ENCODE measurements at regions not wholly inside any gene's neighbourhood (a gene's known extent, or its start where the extent isn't known, plus 50 kb on each side); places are given as distances from the start of the nearest gene placed in this dataset.

DNA sequence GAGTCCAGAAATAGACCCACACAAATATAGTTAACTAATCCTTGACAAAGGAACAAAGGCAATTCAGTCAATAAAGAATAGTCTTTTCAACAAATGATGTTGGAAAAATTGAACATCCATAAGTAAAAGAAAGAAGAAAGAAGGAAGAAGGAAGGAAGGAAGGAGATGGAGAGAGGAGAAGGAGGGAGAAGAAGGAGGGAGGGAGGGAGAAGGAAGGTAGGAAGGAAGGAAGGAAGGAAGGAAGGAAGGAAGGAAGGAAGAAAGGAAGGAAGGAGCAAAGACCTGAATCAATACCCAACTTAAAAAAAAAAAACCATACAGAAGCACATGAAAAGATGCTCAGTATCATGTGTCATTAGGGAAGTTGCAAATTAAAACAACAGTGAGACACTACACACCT lies 148.3 kb downstream of the ATL2 start:
- TF ChIP-seq FOXA1 (IDR thresholded peaks at IDR 0.05) (no peak), L3MBTL2 (conservative IDR thresholded peaks at IDR 0.05) (no peak), LEF1 (IDR thresholded peaks at IDR 0.05; ENCODE audit: borderline replicate concordance) (no peak), CTBP1 (IDR thresholded peaks at IDR 0.05; ENCODE audit: borderline replicate concordance) (no peak), FOXM1 (IDR thresholded peaks at IDR 0.05; ENCODE audit: borderline replicate concordance) (no peak), SP1 (IDR thresholded peaks at IDR 0.05) (no peak), ELF4 (IDR thresholded peaks at IDR 0.05) (no peak)
- TF ChIP-seq, protein P1, sequence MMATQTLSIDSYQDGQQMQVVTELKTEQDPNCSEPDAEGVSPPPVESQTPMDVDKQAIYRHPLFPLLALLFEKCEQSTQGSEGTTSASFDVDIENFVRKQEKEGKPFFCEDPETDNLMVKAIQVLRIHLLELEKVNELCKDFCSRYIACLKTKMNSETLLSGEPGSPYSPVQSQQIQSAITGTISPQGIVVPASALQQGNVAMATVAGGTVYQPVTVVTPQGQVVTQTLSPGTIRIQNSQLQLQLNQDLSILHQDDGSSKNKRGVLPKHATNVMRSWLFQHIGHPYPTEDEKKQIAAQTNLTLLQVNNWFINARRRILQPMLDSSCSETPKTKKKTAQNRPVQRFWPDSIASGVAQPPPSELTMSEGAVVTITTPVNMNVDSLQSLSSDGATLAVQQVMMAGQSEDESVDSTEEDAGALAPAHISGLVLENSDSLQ (IDR thresholded peaks at IDR 0.05): no peak
- CTCF ChIA-PET: interaction anchor here (0.6 kb wide), 1 partner anchor 308 kb away, joined by 3 read pairs; no protein-coding TSS in a partner anchor
- POLR2A ChIA-PET: no interaction called here

DNA sequence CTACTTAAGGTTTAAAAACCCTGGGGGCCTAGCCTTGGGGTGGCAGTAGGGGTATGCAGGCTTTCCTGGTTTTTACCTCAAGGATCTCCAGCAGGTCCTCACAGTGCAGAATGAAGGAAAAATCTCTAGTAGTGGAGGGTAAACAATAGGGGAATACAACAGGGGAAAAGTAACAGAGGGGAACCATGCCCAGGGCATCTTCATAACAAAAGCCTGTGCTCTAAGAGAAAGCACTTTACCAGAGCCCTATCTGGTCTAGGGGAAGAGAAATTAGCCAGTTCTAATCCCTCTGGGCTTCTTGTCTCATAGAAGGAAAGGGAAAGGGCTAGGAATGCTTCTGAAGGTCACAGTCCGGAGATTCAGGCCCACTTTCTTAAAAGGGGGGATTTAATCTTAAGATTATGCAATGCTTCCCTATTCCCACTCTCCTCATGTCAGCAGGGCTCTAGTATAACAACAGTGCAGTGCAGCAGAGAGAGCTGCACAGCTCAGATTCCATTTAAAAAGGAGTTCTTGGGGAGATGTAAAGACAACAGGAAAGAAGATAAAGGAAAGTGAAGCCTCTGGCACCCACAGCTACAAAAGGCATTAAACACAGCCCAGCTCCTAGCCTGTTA lies 149.0 kb upstream of the CYP1B1 start:
- no peak for DNase-seq (ENCODE audit: extremely low spot score)
- ChIA-PET CTCF (no interaction called here), POLR2A (no interaction called here)
- TF ChIP-seq BHLHE40 (IDR thresholded peaks at IDR 0.05; ENCODE audit: borderline replicate concordance) (no peak), HDGF (IDR thresholded peaks at IDR 0.05; ENCODE audit: borderline replicate concordance) (no peak), CTBP1 (IDR thresholded peaks at IDR 0.05; ENCODE audit: borderline replicate concordance) (no peak), ARNT (IDR thresholded peaks at IDR 0.05) (no peak), SUZ12 (IDR thresholded peaks at IDR 0.05) (no peak), FOXA1 (IDR thresholded peaks at IDR 0.05) (no peak), ZNF384 (IDR thresholded peaks at IDR 0.05) (no peak), L3MBTL2 (conservative IDR thresholded peaks at IDR 0.05) (no peak), TARDBP (IDR thresholded peaks at IDR 0.05) (no peak)
- TF ChIP-seq, protein P1 (IDR thresholded peaks at IDR 0.05): no peak

More for the DNA sequence above, 148.3 kb downstream of the ATL2 start:
- DNase-seq (ENCODE audit: extremely low spot score): no peak

DNA sequence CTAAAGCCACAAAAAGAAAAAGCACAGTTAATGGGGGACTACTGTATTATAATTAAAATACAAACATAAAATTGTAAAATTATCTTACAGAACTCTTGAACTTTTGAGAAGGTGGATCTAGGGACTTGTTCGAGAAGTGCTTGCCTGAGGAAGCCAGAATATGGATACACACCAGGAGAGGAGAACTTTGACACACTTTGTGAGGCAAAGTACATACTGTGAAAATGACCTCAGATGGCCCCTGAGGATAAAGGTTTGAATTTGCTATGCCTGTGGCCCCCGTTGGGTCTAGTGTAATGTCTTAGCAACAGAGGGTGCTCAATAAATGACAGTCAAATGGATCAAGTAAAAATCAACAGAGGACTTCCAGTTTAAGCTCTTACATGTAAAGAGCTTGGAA lies 148.2 kb upstream of the CYP1B1 start:
- DNase-seq (ENCODE audit: extremely low spot score): no peak
- POLR2A ChIA-PET: no interaction called here
- no peak for TF ChIP-seq HDGF (IDR thresholded peaks at IDR 0.05; ENCODE audit: borderline replicate concordance)
- no peak for TF ChIP-seq ELF4 (IDR thresholded peaks at IDR 0.05)
- no peak for TF ChIP-seq FOXK2 (IDR thresholded peaks at IDR 0.05)
- CTCF ChIA-PET: no interaction called here

DNA sequence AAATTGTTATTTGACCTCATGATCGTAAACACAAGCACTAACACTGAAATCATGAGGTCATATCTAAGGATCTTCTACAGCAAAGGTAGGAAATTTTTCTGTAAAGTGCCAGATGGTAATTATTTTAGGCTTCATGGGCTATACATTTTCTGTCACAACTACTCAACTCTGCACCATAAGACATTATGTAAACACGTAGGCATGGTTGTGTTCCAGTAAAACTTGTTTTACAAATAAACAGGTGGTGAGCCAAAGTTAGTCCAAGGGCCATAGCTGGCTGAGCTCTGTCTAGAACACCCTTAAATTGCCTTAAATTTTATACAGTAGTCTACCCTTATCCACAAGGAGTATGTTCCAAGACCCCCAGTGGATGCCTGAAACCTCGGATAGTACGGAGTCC lies 147.3 kb upstream of the CYP1B1 start:
- CTCF ChIA-PET: interaction anchor here (0.6 kb wide), 1 partner anchor 239 kb away, joined by 3 read pairs; no protein-coding TSS in a partner anchor
- TF ChIP-seq, protein P1 (IDR thresholded peaks at IDR 0.05): no peak
- TF ChIP-seq TARDBP (IDR thresholded peaks at IDR 0.05) (no peak), SP1 (IDR thresholded peaks at IDR 0.05) (no peak), FOXK2 (IDR thresholded peaks at IDR 0.05) (no peak), ZNF384 (IDR thresholded peaks at IDR 0.05) (no peak), FOXM1 (IDR thresholded peaks at IDR 0.05; ENCODE audit: borderline replicate concordance) (no peak), L3MBTL2 (conservative IDR thresholded peaks at IDR 0.05) (no peak), BHLHE40 (IDR thresholded peaks at IDR 0.05; ENCODE audit: borderline replicate concordance) (no peak), ARNT (IDR thresholded peaks at IDR 0.05) (no peak), NFRKB (IDR thresholded peaks at IDR 0.05) (no peak), HDGF (IDR thresholded peaks at IDR 0.05; ENCODE audit: borderline replicate concordance) (no peak), SUZ12 (IDR thresholded peaks at IDR 0.05) (no peak)
- POLR2A ChIA-PET: no interaction called here
- DNase-seq (ENCODE audit: extremely low spot score): no peak

DNA sequence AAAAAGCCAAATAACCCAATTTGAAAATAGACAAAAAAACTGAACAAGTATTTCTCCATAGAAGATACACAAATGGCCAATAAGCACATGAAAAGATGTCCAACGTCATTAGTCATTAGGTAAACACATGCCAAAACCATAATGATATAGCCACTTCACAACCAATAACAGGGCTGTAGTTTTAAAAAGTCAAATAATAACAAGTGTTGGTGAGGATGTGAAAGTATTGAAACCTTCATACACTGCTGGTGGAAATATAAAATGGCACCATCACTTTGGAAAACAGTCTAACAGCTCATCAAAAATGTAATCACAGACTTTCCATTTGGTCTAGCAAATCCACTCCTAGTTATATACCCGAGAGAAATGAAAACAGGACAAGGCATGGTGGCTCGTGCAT lies 144.2 kb upstream of the CYP1B1 start:
- TF ChIP-seq SP1 (IDR thresholded peaks at IDR 0.05) (no peak), TARDBP (IDR thresholded peaks at IDR 0.05) (no peak), FOXM1 (IDR thresholded peaks at IDR 0.05; ENCODE audit: borderline replicate concordance) (no peak), ZNF384 (IDR thresholded peaks at IDR 0.05) (no peak), BHLHE40 (IDR thresholded peaks at IDR 0.05; ENCODE audit: borderline replicate concordance) (no peak), L3MBTL2 (conservative IDR thresholded peaks at IDR 0.05) (no peak), ELF4 (IDR thresholded peaks at IDR 0.05) (no peak), FOXA1 (IDR thresholded peaks at IDR 0.05) (no peak), FOXK2 (IDR thresholded peaks at IDR 0.05) (no peak), HDGF (IDR thresholded peaks at IDR 0.05; ENCODE audit: borderline replicate concordance) (no peak)
- TF ChIP-seq, protein P1 (IDR thresholded peaks at IDR 0.05): no peak
- CTCF ChIA-PET: no interaction called here
- POLR2A ChIA-PET: no interaction called here
- no peak for DNase-seq (ENCODE audit: extremely low spot score)

DNA sequence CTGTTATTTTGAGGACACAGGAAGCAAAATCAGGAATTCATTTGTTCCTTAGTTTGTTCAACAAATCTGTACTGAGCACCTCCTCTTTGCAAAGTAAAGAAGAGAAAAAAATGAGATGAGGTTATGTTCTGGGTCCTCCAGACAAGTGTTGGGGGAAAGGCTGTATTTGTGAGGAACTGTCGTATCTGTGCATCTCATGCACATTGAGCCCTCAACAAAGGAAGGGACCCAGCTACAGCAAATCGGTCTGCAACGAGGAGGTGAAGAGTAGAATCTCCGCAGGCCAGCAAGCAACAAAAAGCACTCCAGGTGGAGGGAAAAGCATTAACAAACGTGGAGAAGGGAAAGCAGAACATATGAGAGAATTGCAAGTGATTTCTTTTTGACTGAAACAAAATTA lies 143.0 kb upstream of the CYP1B1 start:
- DNase-seq (ENCODE audit: extremely low spot score): no peak
- TF ChIP-seq LEF1 (IDR thresholded peaks at IDR 0.05; ENCODE audit: borderline replicate concordance): no peak
- no peak for TF ChIP-seq CTBP1 (IDR thresholded peaks at IDR 0.05; ENCODE audit: borderline replicate concordance)
- no peak for TF ChIP-seq HDGF (IDR thresholded peaks at IDR 0.05; ENCODE audit: borderline replicate concordance)
- TF ChIP-seq NFRKB (IDR thresholded peaks at IDR 0.05): no peak
- TF ChIP-seq SUZ12 (IDR thresholded peaks at IDR 0.05): no peak
- TF ChIP-seq L3MBTL2 (conservative IDR thresholded peaks at IDR 0.05): no peak
- TF ChIP-seq BHLHE40 (IDR thresholded peaks at IDR 0.05; ENCODE audit: borderline replicate concordance): no peak
- POLR2A ChIA-PET: no interaction called here
- CTCF ChIA-PET: no interaction called here

Measured in HEK293T (cell line).